ENCODE measurements at regions not wholly inside any gene's neighbourhood (a gene's known extent, or its start where the extent isn't known, plus 50 kb on each side); places are given as distances from the start of the nearest gene placed in this dataset.

DNA sequence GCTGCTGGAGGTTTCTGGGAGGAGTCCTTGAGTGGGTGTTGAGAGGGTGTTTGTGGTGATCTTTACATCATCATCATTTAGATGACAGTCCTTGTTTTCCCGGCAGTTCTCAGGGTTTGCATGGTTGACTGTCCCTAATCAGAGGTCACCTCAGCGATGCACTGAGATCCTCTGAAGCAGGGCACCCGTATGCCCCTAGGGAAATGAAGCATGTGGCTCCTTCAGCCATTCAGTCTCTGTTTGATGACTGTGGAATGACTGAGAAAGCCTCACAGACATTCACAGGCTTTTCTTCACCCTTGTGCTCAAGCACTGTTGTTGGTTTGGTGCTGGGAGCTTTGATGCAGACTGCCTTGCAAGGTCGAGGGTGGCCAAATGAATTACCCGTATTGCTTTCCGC is 474.7 kb downstream of the SPRY1 start:
- H3K27me3 ChIP-seq (ENCODE audit: control insufficient read depth, extremely low read depth, insufficient read depth, low read length) = no peaks in the 10 kb centered on the region
- H2AFZ ChIP-seq (ENCODE audit: control insufficient read depth, low read length) = no peak overlapping the region
- dilution Hi-C loops (cut with MboI; ENCODE audit: extremely low pct_ligation_motif_present, low sequenced_read_pairs) = no loop called here
- H3K9me3 ChIP-seq (ENCODE audit: control insufficient read depth, low read depth, low read length) = no peaks in the 10 kb centered on the region
- no peak overlapping the region for H3K9ac ChIP-seq (ENCODE audit: control insufficient read depth, extremely low read depth, insufficient read depth, low read length)
- H3K4me3 ChIP-seq (ENCODE audit: control insufficient read depth in 2 of 3, extremely low read depth in 1 of 3, insufficient read depth in 2 of 3, low read depth in 1 of 3, low read length in 3 of 3) = no peak overlapping the region
- no peaks in the 10 kb centered on the region for H3K4me1 ChIP-seq (ENCODE audit: control insufficient read depth, extremely low read depth, insufficient read depth, low read length)
- H4K20me1 ChIP-seq (ENCODE audit: control insufficient read depth, extremely low read depth, insufficient read depth, low read length) = no peaks in the 10 kb centered on the region
- H3K4me2 ChIP-seq (ENCODE audit: control insufficient read depth, extremely low read depth, insufficient read depth, low read depth, low read length) = no peak overlapping the region
- no peaks in the 10 kb centered on the region for H3K9me1 ChIP-seq (ENCODE audit: control insufficient read depth, extremely low read depth, insufficient read depth, low read length)
- no peaks in the 10 kb centered on the region for H3K79me2 ChIP-seq (ENCODE audit: control insufficient read depth, insufficient read depth, low read length)
- FAIRE-seq (no peak), DNase-seq (ENCODE audit: low read depth, low spot score) (no peak)
- H3K27ac ChIP-seq (ENCODE audit: control insufficient read depth, insufficient read depth, low read length) = no peak overlapping the region
- TF ChIP-seq, protein P1, sequence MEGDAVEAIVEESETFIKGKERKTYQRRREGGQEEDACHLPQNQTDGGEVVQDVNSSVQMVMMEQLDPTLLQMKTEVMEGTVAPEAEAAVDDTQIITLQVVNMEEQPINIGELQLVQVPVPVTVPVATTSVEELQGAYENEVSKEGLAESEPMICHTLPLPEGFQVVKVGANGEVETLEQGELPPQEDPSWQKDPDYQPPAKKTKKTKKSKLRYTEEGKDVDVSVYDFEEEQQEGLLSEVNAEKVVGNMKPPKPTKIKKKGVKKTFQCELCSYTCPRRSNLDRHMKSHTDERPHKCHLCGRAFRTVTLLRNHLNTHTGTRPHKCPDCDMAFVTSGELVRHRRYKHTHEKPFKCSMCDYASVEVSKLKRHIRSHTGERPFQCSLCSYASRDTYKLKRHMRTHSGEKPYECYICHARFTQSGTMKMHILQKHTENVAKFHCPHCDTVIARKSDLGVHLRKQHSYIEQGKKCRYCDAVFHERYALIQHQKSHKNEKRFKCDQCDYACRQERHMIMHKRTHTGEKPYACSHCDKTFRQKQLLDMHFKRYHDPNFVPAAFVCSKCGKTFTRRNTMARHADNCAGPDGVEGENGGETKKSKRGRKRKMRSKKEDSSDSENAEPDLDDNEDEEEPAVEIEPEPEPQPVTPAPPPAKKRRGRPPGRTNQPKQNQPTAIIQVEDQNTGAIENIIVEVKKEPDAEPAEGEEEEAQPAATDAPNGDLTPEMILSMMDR (optimal IDR thresholded peaks at IDR 0.05 in 1 of 3, IDR thresholded peaks at IDR 0.05 in 1 of 3, conservative IDR thresholded peaks at IDR 0.05 in 1 of 3; ENCODE audit: extremely low read depth in 1 of 3, insufficient read depth in 2 of 3, low read length in 3 of 3) = no peak
- TF ChIP-seq EZH2 (IDR thresholded peaks at IDR 0.05; ENCODE audit: low read length) = no peak
- H3K36me3 ChIP-seq (ENCODE audit: control insufficient read depth in 2 of 2, extremely low read depth in 1 of 2, insufficient read depth in 2 of 2, low read length in 2 of 2) = no peaks in the 10 kb centered on the region

DNA sequence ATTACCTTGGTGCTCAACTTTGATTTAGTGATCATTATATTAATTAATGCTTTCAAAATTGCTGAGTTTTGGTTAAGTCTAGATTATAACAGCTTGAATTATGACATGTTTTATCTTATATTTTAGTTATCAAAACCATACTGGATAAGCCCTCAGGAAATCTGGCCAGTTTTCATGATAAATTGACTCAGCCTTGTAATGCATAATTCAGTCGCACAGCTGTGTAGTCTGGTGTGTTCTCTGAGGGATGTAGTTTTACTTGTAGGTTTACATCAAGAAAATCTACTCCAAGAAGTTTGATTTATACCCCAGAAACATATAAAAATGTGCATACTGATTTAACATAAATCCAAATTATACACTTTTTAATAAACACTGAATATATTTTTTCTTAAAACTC is 477.5 kb downstream of the SPRY1 start:
- no peak for FAIRE-seq

More for the DNA sequence above, 477.5 kb downstream of the SPRY1 start:
- dilution Hi-C loops (cut with MboI; ENCODE audit: extremely low pct_ligation_motif_present, low sequenced_read_pairs) = no loop called here
- Histone ChIP-seq H3K4me2 (ENCODE audit: control insufficient read depth, extremely low read depth, insufficient read depth, low read depth, low read length) (no peak overlapping the region), H3K4me1 (ENCODE audit: control insufficient read depth, extremely low read depth, insufficient read depth, low read length) (no peaks in the 10 kb centered on the region), H3K27ac (ENCODE audit: control insufficient read depth, insufficient read depth, low read length) (no peak overlapping the region), H3K27me3 (ENCODE audit: control insufficient read depth, extremely low read depth, insufficient read depth, low read length) (no peaks in the 10 kb centered on the region), H2AFZ (ENCODE audit: control insufficient read depth, low read length) (no peak overlapping the region), H3K4me3 (ENCODE audit: control insufficient read depth in 2 of 3, extremely low read depth in 1 of 3, insufficient read depth in 2 of 3, low read depth in 1 of 3, low read length in 3 of 3) (no peak overlapping the region), H3K9me3 (ENCODE audit: control insufficient read depth, low read depth, low read length) (no peaks in the 10 kb centered on the region), H3K9me1 (ENCODE audit: control insufficient read depth, extremely low read depth, insufficient read depth, low read length) (no peaks in the 10 kb centered on the region), H3K79me2 (ENCODE audit: control insufficient read depth, insufficient read depth, low read length) (no peaks in the 10 kb centered on the region), H3K36me3 (ENCODE audit: control insufficient read depth in 2 of 2, extremely low read depth in 1 of 2, insufficient read depth in 2 of 2, low read length in 2 of 2) (no peaks in the 10 kb centered on the region), H4K20me1 (ENCODE audit: control insufficient read depth, extremely low read depth, insufficient read depth, low read length) (no peaks in the 10 kb centered on the region), H3K9ac (ENCODE audit: control insufficient read depth, extremely low read depth, insufficient read depth, low read length) (no peak overlapping the region)
- no peak for DNase-seq (ENCODE audit: low read depth, low spot score)
- TF ChIP-seq, protein P1 (optimal IDR thresholded peaks at IDR 0.05 in 1 of 3, IDR thresholded peaks at IDR 0.05 in 1 of 3, conservative IDR thresholded peaks at IDR 0.05 in 1 of 3; ENCODE audit: extremely low read depth in 1 of 3, insufficient read depth in 2 of 3, low read length in 3 of 3) = no peak
- TF ChIP-seq EZH2 (IDR thresholded peaks at IDR 0.05; ENCODE audit: low read length) = no peak
